Uterus (tissue), 2 donors: ENCODE measurements at regions not wholly inside any gene's neighbourhood (a gene's known extent, or its start where the extent isn't known, plus 50 kb on each side); places are given as distances from the start of the nearest gene placed in this dataset.

Source experiments
- CTCF ChIP-seq, 4 experiments: fragments of 200-600 bp in 2 of 4; fragments of 450-650 bp in 2 of 4; sonication (generic) in 2 of 4; IDR thresholded peaks; one replicate each; pipeline ENCODE4 v1.5.1; 2016 to 2019; ENCODE audit warnings: antibody characterized with exemption in 4 of 4, mild to moderate bottlenecking in 2 of 4, moderate library complexity in 1 of 4
- POLR2A ChIP-seq, 2 donors: fragments of 450-650 bp; IDR thresholded peaks; one replicate each; pipeline ENCODE4 v1.6.1; 2016; ENCODE audit warnings: antibody characterized with exemption in 2 of 2, mild to moderate bottlenecking in 1 of 2, moderate library complexity in 1 of 2

DNA sequence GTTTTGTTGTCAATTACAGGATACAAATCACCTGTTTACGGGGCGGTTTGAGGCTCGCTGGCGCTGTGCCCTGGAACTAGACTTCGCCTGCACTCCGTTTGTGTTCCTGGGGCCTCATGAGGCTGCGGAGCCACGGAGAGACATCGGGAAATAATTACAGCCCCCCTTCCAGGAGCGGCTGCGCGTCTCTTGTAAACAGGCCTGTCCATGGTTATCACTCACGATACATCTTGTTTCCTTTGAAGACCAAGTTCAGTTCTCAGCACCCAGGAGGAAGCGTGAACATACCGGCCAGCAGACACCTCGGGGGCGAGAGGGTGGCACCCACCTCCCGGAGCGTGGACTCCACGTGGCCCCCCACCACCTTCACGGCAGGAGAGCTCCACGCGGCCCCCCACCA is 297.1 kb upstream of the IRX4 start:
- TF ChIP-seq CTCF (IDR thresholded peaks at IDR 0.05) (no peak), POLR2A (IDR thresholded peaks at IDR 0.05) (no peak)
